ENCODE measurements at regions not wholly inside any gene's neighbourhood (a gene's known extent, or its start where the extent isn't known, plus 50 kb on each side); places are given as distances from the start of the nearest gene placed in this dataset.

GRCh38 chr1:168933141-168933805 is 173.2 kb upstream of the ATP1B1 start:
- no peak for TF ChIP-seq POLR2A (IDR thresholded peaks at IDR 0.05; ENCODE audit: low read length)
- TF ChIP-seq GATA1 (IDR thresholded peaks at IDR 0.05; ENCODE audit: low read depth, low read length) = no peak
